ENCODE measurements at regions not wholly inside any gene's neighbourhood (a gene's known extent, or its start where the extent isn't known, plus 50 kb on each side); places are given as distances from the start of the nearest gene placed in this dataset.

DNA sequence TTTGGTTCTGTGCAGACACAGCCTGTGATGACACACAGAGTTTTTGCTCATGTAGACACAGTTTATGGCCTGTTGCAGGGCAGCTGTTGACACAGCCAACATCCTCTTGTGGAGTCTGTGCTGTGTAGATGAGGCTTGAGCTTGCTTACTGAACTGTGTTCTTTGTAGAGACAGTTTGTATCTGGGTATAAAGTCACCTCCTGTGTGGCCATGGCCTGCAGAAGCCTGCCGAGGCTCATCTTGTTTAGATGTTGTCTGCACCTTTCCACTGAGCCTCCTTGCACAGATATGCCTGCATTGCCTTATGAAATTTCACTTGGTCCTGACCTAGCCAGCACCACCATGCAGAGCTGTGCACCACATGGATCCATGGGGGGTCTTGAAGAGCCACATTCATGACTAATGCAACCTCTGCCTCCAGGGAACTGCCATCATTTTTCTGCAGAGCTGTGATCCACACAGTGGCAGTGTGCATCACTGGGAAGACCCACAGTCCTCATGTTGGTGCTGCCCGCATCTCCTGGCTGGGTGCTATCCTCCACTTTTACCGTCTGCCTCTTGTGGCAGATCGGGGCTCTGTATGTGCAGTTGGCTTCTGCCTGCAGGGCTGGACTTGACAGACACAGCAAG, 198.0 kb upstream of the MAMLD1 start:
- TF ChIP-seq, protein P1, sequence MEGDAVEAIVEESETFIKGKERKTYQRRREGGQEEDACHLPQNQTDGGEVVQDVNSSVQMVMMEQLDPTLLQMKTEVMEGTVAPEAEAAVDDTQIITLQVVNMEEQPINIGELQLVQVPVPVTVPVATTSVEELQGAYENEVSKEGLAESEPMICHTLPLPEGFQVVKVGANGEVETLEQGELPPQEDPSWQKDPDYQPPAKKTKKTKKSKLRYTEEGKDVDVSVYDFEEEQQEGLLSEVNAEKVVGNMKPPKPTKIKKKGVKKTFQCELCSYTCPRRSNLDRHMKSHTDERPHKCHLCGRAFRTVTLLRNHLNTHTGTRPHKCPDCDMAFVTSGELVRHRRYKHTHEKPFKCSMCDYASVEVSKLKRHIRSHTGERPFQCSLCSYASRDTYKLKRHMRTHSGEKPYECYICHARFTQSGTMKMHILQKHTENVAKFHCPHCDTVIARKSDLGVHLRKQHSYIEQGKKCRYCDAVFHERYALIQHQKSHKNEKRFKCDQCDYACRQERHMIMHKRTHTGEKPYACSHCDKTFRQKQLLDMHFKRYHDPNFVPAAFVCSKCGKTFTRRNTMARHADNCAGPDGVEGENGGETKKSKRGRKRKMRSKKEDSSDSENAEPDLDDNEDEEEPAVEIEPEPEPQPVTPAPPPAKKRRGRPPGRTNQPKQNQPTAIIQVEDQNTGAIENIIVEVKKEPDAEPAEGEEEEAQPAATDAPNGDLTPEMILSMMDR (IDR thresholded peaks at IDR 0.05; ENCODE audit: low read depth, low read length, missing input control): no peak
- no peak for TF ChIP-seq TAF1 (conservative IDR thresholded peaks at IDR 0.05)
